ENCODE measurements at regions not wholly inside any gene's neighbourhood (a gene's known extent, or its start where the extent isn't known, plus 50 kb on each side); places are given as distances from the start of the nearest gene placed in this dataset.

GRCh38 chr22:48575618-48576332 is 1251.9 kb downstream of the BRD1 start:
- intact Hi-C loops (cut with micrococcal nuclease) = no loop called here
- TF ChIP-seq, protein P1, sequence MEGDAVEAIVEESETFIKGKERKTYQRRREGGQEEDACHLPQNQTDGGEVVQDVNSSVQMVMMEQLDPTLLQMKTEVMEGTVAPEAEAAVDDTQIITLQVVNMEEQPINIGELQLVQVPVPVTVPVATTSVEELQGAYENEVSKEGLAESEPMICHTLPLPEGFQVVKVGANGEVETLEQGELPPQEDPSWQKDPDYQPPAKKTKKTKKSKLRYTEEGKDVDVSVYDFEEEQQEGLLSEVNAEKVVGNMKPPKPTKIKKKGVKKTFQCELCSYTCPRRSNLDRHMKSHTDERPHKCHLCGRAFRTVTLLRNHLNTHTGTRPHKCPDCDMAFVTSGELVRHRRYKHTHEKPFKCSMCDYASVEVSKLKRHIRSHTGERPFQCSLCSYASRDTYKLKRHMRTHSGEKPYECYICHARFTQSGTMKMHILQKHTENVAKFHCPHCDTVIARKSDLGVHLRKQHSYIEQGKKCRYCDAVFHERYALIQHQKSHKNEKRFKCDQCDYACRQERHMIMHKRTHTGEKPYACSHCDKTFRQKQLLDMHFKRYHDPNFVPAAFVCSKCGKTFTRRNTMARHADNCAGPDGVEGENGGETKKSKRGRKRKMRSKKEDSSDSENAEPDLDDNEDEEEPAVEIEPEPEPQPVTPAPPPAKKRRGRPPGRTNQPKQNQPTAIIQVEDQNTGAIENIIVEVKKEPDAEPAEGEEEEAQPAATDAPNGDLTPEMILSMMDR (conservative IDR thresholded peaks at IDR 0.05; ENCODE audit: low read depth, low read length) = no peak
- no peak for TF ChIP-seq EZH2 (IDR thresholded peaks at IDR 0.05; ENCODE audit: low read length, unreplicated experiment)
- TF ChIP-seq EZH2phosphoT487 (IDR thresholded peaks at IDR 0.05; ENCODE audit: borderline replicate concordance, low read length) = no peak
- H3K9me2 ChIP-seq (replicated peaks; ENCODE audit: low read length) = no peaks in the 10 kb centered on the region
- no peak overlapping the region for H3K4me2 ChIP-seq (ENCODE audit: low read length)
- H4K20me1 ChIP-seq (ENCODE audit: low read length) = no peaks in the 10 kb centered on the region
- no peak overlapping the region for H2AFZ ChIP-seq (ENCODE audit: low read length)
- H3K27ac ChIP-seq (ENCODE audit: low read length) = no peak overlapping the region
- BruUV-seq (replicated peaks) = no TSS peak
- ChIA-PET CTCF (no interaction called here), POLR2A (ENCODE audit: unreplicated experiment) (no interaction called here)
- no peaks in the 10 kb centered on the region for H3K79me2 ChIP-seq (ENCODE audit: low read length)
- H3K4me1 ChIP-seq (ENCODE audit: insufficient read depth, low read length) = no peaks in the 10 kb centered on the region
- ATAC-seq = no peak
- H3K27me3 ChIP-seq (ENCODE audit: low read length) = no peaks in the 10 kb centered on the region
- no peak overlapping the region for H3K9ac ChIP-seq (ENCODE audit: low read length)
- H3F3A ChIP-seq (ENCODE audit: low read length, unreplicated experiment) = no peaks in the 10 kb centered on the region
- no peaks in the 10 kb centered on the region for H3K9me3 ChIP-seq (ENCODE audit: low read length)
- no peak for DNase-seq
- H3K4me3 ChIP-seq (ENCODE audit: low read length) = no peak overlapping the region
- H3K36me3 ChIP-seq (ENCODE audit: low read depth, low read length) = no peaks in the 10 kb centered on the region

- H3F3A ChIP-seq (ENCODE audit: low read length, unreplicated experiment) = no peaks in the 10 kb centered on the region
- no peak overlapping the region for H3K9ac ChIP-seq (ENCODE audit: low read length)
- POLR2A ChIA-PET (ENCODE audit: unreplicated experiment) = no interaction called here
- no peak overlapping the region for H2AFZ ChIP-seq (ENCODE audit: low read length)
- H3K36me3 ChIP-seq (ENCODE audit: low read depth, low read length) = no peaks in the 10 kb centered on the region
- H3K4me2 ChIP-seq (ENCODE audit: low read length) = no peak overlapping the region
- intact Hi-C loops (cut with micrococcal nuclease) = no loop called here
- H3K9me2 ChIP-seq (replicated peaks; ENCODE audit: low read length) = no peaks in the 10 kb centered on the region
- BruUV-seq (replicated peaks) = no TSS peak
- H3K9me3 ChIP-seq (ENCODE audit: low read length) = no peaks in the 10 kb centered on the region
- TF ChIP-seq EZH2phosphoT487 (IDR thresholded peaks at IDR 0.05; ENCODE audit: borderline replicate concordance, low read length) (no peak), EZH2 (IDR thresholded peaks at IDR 0.05; ENCODE audit: low read length, unreplicated experiment) (no peak)
- TF ChIP-seq, protein P1 (conservative IDR thresholded peaks at IDR 0.05; ENCODE audit: low read depth, low read length) = no peak
- H3K79me2 ChIP-seq (ENCODE audit: low read length) = no peaks in the 10 kb centered on the region
- no peak overlapping the region for H3K4me3 ChIP-seq (ENCODE audit: low read length)
- no peaks in the 10 kb centered on the region for H3K27me3 ChIP-seq (ENCODE audit: low read length)
- DNase-seq (no peak), ATAC-seq (no peak)
- H3K27ac ChIP-seq (ENCODE audit: low read length) = no peak overlapping the region
- H3K4me1 ChIP-seq (ENCODE audit: insufficient read depth, low read length) = no peaks in the 10 kb centered on the region
- CTCF ChIA-PET = no interaction called here
- H4K20me1 ChIP-seq (ENCODE audit: low read length) = no peaks in the 10 kb centered on the region
Observed at GRCh38 chr22:48574776-48575617, 1252.7 kb downstream of the BRD1 start.

GRCh38 chr22:48573766-48574165 is 1253.9 kb downstream of the BRD1 start:
- no peak overlapping the region for H3K4me3 ChIP-seq (ENCODE audit: low read length)
- no peak overlapping the region for H3K27ac ChIP-seq (ENCODE audit: low read length)
- no peaks in the 10 kb centered on the region for H3K4me1 ChIP-seq (ENCODE audit: insufficient read depth, low read length)
- intact Hi-C loops (cut with micrococcal nuclease) = no loop called here
- no peak overlapping the region for H2AFZ ChIP-seq (ENCODE audit: low read length)
- H3K9me3 ChIP-seq (ENCODE audit: low read length) = no peaks in the 10 kb centered on the region
- DNase-seq = no peak
- no peaks in the 10 kb centered on the region for H3K79me2 ChIP-seq (ENCODE audit: low read length)
- no peak overlapping the region for H3K9ac ChIP-seq (ENCODE audit: low read length)
- no peaks in the 10 kb centered on the region for H3K9me2 ChIP-seq (replicated peaks; ENCODE audit: low read length)
- CTCF ChIA-PET = no interaction called here
- H3K36me3 ChIP-seq (ENCODE audit: low read depth, low read length) = no peaks in the 10 kb centered on the region
- H4K20me1 ChIP-seq (ENCODE audit: low read length) = no peaks in the 10 kb centered on the region
- no peaks in the 10 kb centered on the region for H3F3A ChIP-seq (ENCODE audit: low read length, unreplicated experiment)
- BruUV-seq (replicated peaks) = no TSS peak
- TF ChIP-seq EZH2phosphoT487 (IDR thresholded peaks at IDR 0.05; ENCODE audit: borderline replicate concordance, low read length) = no peak
- TF ChIP-seq EZH2 (IDR thresholded peaks at IDR 0.05; ENCODE audit: low read length, unreplicated experiment) = no peak
- TF ChIP-seq, protein P1 (conservative IDR thresholded peaks at IDR 0.05; ENCODE audit: low read depth, low read length) = no peak
- no peak overlapping the region for H3K4me2 ChIP-seq (ENCODE audit: low read length)
- POLR2A ChIA-PET (ENCODE audit: unreplicated experiment) = no interaction called here
- ATAC-seq = no peak
- H3K27me3 ChIP-seq (ENCODE audit: low read length) = no peaks in the 10 kb centered on the region

Measured in PC-3 (cell line).